GM21529 (cell line): ENCODE measurements at regions not wholly inside any gene's neighbourhood (a gene's known extent, or its start where the extent isn't known, plus 50 kb on each side); places are given as distances from the start of the nearest gene placed in this dataset.

Experiments used
- ATAC-seq: cut with Tn5 transposase; IDR thresholded peaks from one replicate; pipeline ENCODE4 v1.9.1; 2021; ENCODE audit not compliant: unreplicated experiment

- no peak for ATAC-seq
Observed at GRCh38 chr9:88657893-88658292, 122.9 kb downstream of the NXNL2 start.

GRCh38 chr9:88658311-88658822 lies 123.4 kb downstream of the NXNL2 start:
- ATAC-seq: no peak

GRCh38 chr9:88659126-88659525 lies 124.1 kb downstream of the NXNL2 start:
- ATAC-seq: no peak

- no peak for ATAC-seq
Observed at GRCh38 chr9:88660611-88661010, 125.6 kb downstream of the NXNL2 start.

- ATAC-seq: no peak
Observed at GRCh38 chr9:88661759-88662158, 126.8 kb downstream of the NXNL2 start.

GRCh38 chr9:88663771-88664419 lies 128.9 kb downstream of the NXNL2 start:
- no peak for ATAC-seq

GRCh38 chr9:88664773-88665172 lies 129.8 kb downstream of the NXNL2 start:
- ATAC-seq: no peak

GRCh38 chr9:88672874-88673689 lies 138.1 kb downstream of the NXNL2 start:
- ATAC-seq: no peak

GRCh38 chr9:88673886-88674285 lies 138.9 kb downstream of the NXNL2 start:
- no peak for ATAC-seq

GRCh38 chr9:88676644-88677043 lies 141.7 kb downstream of the NXNL2 start:
- ATAC-seq: no peak

GRCh38 chr9:88678008-88678407 lies 143.0 kb downstream of the NXNL2 start:
- ATAC-seq: no peak

GRCh38 chr9:88678431-88678830 lies 143.5 kb downstream of the NXNL2 start:
- ATAC-seq: no peak

- no peak for ATAC-seq
Observed at GRCh38 chr9:88680041-88680440, 145.1 kb downstream of the NXNL2 start.

- ATAC-seq: no peak
Observed at GRCh38 chr9:88680505-88681160, 145.7 kb downstream of the NXNL2 start.

GRCh38 chr9:88681434-88681833 lies 146.5 kb downstream of the NXNL2 start:
- ATAC-seq: no peak

GRCh38 chr9:88682431-88682831 lies 147.5 kb downstream of the NXNL2 start:
- no peak for ATAC-seq

GRCh38 chr9:88684046-88684445 lies 149.1 kb downstream of the NXNL2 start:
- ATAC-seq: no peak

- no peak for ATAC-seq
Observed at GRCh38 chr9:88684845-88685244, 149.9 kb downstream of the NXNL2 start.

- no peak for ATAC-seq
Observed at GRCh38 chr9:88685966-88686365, 151.0 kb downstream of the NXNL2 start.

GRCh38 chr9:88689509-88690298 lies 154.7 kb downstream of the NXNL2 start:
- no peak for ATAC-seq

- ATAC-seq: no peak
Observed at GRCh38 chr9:88690628-88691027, 155.7 kb downstream of the NXNL2 start.
